HG03571 (cell line): ENCODE measurements at regions not wholly inside any gene's neighbourhood (a gene's known extent, or its start where the extent isn't known, plus 50 kb on each side); places are given as distances from the start of the nearest gene placed in this dataset.
"Not testable (repeated sequence)": the region's sequence is repeated elsewhere in the genome, so short reads cannot be mapped to it uniquely, and the experiment has no call there.

ENCODE experiments used
- ATAC-seq: cut with Tn5 transposase; IDR thresholded peaks from one replicate; pipeline ENCODE4 v1.9.1; 2021; ENCODE audit not compliant: unreplicated experiment

DNA sequence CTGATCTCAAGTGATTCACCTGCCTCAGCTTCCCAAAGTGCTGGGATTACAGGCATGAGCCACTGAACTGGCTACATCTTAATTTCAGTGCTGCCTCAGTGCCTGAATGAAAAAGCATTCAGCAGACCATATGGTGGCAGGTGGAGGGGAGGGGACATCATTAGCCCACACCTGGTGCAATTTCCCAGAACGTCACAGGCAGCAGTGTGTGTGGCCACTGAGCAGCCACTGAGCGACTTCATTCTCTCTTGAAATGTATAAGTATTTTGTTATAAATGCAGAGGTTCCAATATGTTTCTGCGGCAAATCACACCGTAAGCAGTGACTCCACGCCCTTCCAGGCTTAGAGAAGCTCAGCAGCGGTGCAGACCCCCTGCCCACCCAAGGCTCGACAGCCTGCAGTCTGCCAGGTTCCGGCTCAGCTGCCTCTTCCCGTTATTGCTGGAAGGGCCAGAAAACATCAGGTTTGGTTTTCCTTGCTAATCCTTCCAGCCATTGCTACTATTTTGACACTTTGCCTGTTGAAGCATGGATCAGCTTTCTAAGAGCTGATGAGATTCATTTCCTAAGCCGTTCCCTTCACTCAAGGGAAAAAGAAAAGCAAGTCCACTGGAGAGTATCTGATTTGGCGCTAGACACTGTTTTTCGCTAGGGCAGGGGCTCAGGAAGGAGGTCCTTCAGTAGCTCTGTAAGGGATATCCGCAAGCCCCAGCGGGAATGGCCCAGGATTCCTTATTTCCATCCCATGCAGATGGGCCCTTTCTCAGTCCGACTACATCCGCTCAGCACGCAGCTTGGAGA is 250.7 kb downstream of the VAPA start:
- no peak for ATAC-seq

DNA sequence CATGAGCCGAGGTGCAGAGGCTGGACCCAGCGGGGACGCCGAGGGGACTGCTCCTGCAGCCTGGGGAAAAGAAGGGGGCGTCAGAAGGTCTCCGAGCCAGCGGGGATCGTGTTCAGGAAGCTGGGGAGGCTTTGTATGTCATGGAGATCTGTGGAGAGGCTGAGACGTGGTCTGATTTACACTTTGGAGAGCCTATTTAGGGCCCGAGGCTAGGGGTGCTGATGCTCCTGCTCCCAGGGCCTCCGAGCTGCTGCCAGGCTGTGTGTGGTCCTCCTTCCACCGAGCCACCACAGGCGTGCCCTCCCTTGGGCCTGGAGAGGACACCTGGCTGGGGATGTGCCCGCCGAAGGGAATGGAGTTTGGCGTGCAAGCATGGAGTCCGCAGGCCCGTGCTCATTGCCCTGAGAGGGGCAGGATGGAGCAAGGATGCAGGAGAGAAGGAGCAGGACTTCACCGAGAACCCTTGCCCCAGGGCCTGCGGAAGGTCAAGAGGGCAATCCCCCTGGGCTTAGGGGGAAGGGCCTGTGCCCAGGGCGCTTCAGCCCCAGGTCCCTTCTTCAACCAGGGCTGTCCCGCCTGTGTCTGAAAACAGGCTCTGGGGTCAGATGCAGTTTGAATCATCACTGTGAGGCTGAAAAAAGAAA is 252.5 kb downstream of the VAPA start:
- ATAC-seq: no peak

DNA sequence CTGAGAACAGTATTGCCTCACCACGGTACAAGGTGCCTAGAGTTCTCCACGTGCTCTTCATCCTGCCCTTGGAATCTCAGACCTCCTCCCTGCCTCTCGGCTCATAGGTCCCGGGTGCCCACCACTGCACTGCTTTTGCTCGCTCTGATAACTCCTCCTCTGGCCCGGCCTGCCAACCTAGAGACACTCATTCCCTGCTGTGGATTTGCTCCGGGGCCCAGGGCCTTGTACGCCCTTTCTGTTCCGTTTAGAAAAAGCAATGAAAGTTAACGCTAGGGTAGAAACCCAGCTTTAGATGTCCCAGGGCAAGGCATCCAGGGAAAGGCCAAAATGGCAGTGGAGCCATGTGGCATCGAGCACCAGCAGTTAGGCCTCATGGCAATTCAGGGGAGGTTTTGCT is 253.9 kb downstream of the VAPA start:
- no peak for ATAC-seq

DNA sequence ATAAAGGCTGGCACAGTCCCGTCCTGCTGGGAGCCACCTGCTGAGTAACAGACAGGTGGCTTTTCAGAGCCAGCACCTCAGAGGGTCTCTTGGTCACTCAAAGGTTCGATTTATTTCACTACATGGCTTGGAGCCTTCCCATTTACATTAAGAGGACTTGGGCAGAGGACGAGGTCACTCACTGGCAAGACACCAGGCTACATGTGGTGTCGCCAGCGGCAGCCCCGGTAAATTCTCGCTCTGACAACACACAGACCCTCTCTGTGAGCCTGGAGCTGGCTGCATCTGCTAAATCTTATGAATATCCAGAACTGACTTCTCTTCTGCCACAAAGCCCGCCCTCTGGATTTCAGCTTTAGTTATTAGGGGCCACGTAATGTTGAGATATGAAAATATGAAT is 254.7 kb downstream of the VAPA start:
- ATAC-seq: no peak

DNA sequence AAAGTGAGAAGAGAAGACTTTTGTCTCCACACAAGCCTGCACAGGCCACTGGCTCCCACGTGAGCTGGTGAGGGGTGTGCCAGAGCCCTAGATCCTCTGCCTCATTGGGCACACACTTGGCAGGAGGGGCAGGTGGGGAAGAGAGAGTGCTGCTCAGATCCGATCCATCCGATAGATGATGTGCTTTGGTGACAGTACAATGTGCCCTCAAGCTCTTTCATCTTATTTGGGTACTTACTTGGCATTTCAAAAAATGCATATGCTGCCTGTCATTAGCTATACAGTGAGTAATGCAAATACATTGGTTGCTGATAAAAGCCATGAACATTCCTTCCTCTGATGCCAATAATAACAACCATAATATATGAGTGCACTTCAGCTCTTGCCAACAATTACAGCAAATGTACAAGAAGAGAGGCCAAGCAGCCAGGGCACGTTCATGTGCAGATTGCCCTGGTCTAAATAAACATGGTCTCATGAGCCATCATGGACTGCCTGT is 255.3 kb downstream of the VAPA start:
- no peak for ATAC-seq

DNA sequence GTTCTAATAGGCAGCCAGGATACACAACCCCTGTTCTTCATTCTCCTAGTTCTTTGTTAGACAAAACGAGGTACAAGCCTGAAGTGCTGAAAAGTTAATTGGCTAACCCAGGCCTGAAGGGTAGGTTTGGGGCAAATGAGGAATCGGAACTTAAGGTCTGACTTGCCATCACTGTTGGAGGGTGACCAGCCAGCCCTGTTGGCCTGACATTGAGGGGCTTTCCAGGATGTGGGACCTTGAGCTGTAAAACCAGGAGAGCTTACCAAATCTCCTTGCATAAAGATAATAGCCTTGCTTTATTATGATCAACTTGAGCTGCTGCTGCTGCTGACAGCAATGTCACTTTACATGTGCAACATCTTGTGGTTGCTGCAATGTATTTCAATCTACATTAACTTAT is 256.0 kb downstream of the VAPA start:
- ATAC-seq: no peak

DNA sequence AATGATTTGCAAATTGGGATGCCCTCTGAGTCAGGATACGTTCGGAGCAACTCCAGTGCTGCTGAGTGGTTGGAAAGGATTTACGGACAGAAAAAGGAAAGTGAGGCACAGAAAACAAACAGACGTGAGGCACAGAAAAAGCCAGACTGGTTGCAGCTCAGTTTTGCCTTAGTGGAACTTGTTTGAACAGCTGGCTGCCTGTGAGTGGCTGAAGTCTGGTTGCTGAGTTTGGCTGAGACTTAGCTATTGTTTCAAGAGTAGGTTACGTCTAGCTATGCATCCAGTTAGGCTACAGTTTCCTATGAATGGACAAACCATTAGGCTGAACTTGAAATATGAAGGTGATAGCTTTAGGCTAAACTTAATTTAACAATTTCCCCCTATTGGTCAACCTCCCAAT is 256.6 kb downstream of the VAPA start:
- ATAC-seq: no peak

DNA sequence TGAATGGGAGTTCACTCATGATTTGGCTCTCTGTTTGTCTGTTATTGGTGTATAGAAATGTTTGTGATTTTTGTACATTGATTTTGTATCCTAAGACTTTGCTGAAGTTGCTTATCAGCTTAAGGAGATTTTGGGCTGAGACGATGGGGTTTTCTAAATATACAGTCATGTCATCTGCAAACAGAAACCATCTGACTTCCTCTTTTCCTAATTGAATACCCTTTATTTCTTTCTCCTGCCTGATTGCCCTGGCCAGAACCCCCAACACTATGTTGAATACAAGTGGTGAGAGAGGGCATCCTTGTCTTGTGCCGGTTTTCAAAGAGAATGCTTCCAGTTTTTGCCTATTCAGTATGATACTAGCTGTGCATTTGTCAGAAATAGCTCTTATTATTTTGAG is 261.5 kb downstream of the VAPA start:
- not testable (repeated sequence) for ATAC-seq

DNA sequence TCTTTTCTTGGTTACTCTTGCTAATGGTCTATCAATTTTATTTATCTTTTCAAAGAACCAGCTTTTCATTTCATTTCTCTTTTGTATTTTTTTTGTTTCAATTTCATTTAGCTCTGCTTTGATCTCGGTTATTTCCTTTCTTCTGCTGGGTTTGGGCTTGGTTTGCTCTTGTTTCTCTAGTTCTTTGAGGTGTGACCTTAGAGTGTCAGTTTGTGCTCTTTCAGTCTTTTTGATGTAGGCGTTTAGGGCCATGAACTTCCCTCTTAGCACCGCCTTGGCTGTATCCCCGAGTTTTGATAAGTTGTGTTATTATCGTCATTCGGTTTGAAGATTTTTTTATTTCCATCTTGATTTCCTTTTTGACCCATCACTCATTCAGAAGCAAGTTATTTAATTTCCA is 265.5 kb downstream of the VAPA start:
- not testable (repeated sequence) for ATAC-seq

DNA sequence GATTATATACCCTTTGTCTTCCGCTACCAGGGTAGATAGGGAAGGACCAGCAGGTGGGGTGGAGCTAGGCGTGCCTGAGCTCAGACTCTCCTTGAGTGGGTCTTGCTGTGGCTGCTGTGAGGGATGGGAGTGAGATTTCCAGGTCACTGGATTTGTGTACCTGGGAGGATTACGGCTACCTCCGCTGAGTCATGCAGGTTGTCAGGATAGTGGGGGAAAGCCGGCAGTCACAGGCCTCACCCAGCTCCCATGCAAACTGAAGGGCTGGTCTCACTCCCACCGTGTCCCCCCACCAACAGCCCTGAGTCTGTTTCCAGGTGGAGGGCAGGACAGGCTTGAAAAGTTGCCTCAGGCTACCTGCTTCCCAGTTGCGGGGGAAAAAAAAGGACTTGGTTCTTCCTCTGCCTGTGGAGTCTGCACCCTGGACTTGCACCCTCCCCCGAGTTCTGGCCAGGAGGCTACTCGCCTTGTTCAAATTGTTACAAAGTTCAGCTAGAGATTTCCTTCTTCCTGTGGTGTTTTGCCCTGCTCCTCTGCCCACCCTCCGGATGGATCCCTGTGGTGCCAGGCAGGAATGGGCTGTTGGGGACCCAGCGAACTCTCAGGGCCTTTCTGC is 268.3 kb downstream of the VAPA start:
- ATAC-seq: no peak

DNA sequence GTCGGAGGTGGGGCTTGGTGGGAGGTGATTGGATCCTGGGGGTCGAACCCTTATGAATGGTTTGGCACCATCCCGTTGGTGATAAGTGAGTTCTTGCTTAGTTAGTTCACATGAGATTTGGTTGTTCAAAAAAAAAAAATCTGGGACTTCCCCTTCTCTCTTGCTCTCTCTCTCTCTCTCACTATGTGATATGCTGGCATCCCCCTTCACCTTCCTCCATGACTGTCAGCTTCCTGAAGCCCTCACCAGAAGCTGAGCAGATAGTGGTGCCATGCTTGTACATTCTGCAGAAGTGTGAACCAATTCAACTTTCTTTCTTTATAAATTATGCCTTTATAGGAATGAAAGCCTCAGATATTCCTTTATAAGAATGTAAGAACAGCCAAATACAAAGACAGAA is 269.7 kb upstream of the APCDD1 start:
- no peak for ATAC-seq

DNA sequence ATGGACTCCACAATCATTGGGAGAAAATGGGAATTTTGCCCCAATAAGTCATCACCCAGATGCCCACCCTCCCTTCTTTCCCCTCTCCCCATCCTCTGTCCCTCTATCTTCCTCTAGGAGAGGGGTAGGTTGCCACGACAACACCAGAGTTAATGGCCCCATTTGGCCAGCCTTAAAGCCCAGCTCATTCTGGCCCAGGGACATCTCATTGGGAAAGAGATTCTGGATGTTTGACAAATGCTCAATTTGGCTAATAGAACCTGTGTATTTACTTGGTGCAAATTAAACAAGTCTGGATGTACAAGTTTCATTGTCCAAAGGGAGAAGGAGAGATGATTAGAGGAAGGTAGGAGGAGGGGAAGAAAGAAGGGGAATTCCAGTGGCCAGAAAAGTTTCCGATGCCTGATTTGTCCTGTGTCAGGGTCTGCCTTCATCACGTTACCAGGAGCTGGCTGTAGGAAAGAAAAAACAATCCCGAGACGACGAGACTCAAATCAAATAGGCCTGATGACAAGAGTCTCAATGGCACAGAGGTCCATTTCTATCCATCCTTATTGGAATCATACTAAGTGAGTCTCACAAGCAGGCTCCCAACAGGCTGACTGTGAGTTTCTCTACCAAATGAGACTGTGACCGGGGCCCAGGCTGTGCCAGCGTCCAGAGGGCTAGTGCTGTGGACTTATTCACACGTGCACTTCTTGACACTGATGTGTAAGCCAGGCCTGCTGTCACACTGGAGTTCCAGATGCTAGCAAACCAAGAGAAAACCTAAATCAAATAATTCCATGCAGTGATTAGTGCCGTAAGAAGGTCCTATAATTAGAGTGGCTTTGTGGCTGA is 265.2 kb upstream of the APCDD1 start:
- no peak for ATAC-seq

DNA sequence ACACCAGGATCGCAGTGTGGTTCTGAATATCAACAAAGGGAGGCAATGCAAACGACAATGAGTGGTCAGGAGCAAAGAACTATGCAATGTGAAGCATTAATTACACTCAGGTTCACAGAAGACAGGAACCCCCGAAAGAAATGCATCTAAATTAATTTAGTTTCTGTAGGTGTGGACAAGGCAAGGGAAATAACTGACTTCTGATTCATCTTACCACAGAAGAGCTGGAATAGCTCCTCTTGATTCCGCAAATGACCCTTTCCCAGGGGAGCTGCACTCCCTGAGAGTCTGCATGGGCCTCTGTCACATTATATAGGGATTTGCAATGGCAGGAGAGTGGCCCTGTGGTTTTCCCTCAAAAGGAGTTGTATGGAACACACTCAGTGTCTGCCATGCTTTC is 263.9 kb upstream of the APCDD1 start:
- ATAC-seq: no peak

DNA sequence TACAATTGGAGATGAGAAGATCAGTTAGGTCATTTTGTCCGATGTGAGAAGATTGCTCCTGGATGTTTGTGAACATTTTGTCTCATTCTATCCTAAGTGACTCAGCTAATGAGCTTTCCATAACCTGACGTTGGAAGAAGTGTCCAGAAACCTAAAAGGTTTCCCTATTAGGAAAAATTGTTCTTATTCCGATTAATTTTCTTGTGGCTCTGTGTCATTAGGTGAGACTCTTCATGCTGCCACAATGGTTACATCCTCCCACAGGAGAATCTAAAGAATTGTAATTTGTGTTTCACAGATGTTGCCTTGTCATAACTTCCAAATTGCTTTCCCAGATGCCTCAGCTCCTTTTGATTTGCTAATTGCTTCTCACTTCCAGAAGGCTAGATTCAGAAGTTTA is 261.0 kb upstream of the APCDD1 start:
- no peak for ATAC-seq

DNA sequence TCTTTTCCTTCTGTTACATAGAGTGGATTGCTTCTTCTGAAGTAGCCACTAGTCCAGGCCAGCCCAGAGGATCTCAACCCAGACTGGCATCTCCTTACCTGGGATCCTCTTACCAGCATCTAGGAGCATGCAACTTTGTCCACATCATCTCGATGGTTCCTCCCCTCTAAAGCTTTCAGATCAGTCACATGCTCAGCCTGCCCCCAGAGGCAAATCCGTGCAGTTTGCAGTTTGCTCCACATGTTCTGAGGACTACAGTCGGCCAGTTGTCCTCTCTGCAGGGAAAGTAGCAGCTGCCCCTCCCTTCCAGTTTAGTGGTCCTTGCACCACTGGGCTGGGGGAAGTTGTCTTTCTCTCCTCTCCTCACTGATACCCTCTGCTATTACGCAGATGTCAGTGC is 259.8 kb upstream of the APCDD1 start:
- ATAC-seq: no peak

DNA sequence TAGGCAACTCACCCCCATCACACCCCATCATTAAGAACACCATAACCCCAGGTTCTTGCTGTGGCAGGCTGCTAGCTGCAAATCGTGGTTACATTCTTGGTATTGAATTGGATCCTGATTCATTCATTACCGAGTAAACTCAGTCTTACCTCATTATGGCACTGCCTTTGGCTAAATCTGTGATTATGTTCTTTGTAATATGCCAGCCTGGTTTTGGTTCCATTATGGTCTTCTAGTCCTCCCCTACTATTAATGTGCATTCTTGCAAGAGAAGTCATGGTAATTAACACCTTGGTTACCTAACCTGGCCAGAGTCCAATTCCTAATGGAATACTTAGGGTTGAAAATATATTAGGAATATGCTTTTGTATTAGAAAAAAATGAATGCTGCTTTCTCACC is 258.9 kb upstream of the APCDD1 start:
- no peak for ATAC-seq

DNA sequence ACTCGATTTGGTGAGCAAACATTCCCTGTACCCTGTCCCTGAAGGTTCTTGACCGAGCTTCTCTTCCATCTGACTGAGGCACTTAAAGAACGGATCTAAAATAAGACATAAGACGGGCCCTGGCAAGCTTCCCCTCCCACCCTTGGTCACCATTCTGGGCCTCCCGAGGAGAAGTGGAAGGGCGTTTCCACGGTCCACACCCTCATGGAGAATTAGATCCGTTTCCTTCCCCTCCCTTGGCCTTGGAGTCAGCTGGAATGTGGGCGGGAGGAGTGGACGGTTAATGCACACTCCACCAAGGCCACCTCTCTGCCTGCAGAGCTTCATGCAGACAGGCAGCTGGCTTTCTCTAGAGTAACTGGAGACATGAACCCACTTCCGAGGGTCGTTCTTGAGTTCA is 257.3 kb upstream of the APCDD1 start:
- ATAC-seq: no peak

DNA sequence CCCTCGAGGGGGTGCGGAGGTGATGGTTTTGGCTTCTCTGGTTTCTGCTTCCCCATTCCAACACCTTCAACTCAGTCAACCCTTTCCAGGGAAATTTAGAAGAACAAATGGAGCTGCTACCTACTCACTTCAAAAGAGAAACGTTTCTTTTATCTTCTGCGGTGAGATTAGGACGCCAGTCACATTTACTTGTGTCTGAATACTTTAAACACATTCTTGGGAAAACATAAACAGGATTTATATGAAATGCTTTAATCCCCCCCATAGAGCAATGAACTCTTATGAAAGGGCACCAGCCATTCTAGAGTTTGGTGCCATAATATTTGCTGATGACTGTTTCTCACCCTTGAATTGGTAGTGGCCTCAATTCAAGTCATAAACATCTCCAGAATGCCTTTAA is 253.2 kb upstream of the APCDD1 start:
- ATAC-seq: no peak

DNA sequence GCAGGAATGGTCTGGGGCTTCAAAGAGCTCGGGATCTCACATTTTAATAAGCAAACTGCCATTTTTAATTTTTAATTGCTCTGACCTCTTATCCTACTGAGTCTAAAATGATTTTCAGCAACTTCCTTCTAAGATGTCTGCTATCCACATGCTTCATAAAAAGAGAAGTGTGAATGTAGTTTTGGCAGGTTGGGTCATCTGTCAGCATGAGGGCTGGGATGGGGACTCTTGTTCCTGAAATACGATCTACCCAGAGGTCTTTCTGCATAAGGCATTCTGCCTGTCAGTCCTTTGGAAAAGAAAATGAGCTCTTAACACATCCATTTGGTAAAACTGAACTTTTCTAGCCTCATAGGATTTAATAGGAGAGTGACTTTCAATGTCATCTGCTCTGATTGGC is 252.8 kb upstream of the APCDD1 start:
- no peak for ATAC-seq

DNA sequence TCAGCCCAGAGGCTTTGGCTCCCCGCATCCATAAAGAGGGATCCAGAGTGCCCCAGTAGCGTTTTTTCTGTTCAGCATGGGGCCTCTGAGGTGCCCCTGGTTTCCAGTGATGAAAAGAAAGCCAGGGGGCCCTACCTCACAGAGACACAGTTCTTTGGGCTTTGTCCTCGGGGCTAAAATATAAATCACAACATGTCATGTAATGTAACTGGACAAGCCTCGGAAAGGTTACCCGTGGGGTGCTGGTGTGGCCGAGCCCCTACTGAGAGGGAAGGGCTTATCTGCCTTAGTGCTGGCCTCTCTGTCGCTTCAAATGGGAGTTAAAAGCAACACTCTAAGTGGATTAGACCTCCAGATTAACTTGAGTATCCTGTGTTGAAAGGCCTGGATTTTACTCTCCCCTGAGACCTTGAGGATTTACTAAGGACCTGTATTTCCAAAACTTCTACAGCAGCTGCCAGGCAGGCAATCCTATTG is 251.6 kb upstream of the APCDD1 start:
- ATAC-seq: no peak

DNA sequence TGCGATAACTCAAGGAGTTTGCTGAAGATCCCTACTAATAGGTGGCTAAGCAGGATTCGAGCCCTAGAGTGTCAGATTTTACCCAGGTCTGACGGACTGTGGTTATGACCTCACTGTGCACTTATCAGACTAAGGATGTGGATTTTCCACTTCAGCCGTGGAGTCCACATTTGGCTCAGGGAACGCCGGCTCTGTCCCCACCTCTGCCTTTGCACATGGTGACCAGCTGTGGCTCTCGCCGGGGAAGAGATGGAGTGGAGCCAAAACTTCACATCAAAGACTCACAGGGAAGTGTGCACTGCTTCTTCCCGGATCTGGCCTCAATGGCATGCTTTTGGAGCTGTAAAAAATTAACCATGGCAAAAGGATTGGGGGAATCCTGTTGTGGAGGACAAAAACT is 249.3 kb upstream of the APCDD1 start:
- no peak for ATAC-seq
